HG02970 (cell line): ENCODE measurements at regions not wholly inside any gene's neighbourhood (a gene's known extent, or its start where the extent isn't known, plus 50 kb on each side); places are given as distances from the start of the nearest gene placed in this dataset.

Experiments
- ATAC-seq: cut with Tn5 transposase; IDR thresholded peaks from one replicate; pipeline ENCODE4 v1.9.1; 2021; ENCODE audit warnings: mild to moderate bottlenecking, moderate library complexity, moderate number of reproducible peaks; ENCODE audit not compliant: unreplicated experiment, low FRiP score

DNA sequence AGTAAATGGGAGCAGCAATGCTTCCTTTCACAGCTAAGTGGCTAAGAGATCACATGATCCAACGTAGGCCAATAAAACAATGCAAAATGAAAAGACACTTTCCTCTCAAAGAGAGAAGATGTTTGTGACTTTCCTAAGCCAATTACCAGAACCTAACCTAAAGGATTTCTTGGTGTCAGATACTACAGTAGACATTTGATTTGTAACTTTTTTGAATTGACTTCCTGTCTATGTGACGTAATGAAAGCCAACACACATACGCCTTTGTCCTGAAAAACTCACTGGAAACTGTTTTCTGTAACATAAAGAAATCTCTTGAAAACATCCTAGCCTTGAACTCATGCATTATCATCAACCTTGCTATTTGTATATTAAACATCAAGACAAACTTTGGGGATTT, 417.1 kb downstream of the GPAM start:
- no peak for ATAC-seq

DNA sequence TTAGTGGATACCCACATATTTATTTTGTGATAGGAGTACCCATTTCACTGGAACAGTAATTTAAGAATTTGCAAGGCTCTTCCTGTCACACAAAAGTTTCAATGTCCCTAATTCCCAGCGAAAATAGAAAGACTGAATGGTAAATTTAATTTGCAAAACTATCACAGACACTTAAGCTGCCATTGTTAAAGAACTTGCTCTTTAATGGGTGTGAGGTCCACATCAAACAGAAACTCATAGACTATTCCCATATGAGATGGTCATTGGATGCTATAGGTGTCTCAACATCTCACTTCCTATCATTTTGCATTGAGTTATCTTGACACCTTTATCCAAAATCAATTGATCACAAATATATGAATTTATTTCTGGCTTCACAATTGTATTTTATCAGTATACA, 415.9 kb downstream of the GPAM start:
- ATAC-seq: no peak

- no peak for ATAC-seq
Observed at GRCh38 chr10:111773950-111774349, 409.6 kb downstream of the GPAM start.

DNA sequence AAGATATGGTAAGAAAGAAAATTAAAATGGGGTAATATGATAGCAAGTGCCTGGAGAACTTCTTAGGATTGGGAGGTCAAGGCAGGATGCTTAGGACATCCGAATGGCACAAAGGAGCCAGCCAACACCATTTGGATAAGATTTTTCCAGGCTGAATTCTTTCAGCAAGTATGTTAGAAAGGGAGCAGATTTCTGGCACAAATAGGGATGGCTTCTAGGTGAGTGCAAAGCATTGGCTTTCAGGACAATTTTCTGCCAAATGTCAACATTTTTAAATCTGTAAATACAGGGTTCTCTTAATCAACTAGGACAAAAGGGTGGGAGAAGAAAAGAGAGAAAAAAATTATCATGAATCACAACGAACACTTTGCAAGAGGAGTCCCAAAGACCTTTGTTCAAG, 409.1 kb downstream of the GPAM start:
- ATAC-seq: no peak

DNA sequence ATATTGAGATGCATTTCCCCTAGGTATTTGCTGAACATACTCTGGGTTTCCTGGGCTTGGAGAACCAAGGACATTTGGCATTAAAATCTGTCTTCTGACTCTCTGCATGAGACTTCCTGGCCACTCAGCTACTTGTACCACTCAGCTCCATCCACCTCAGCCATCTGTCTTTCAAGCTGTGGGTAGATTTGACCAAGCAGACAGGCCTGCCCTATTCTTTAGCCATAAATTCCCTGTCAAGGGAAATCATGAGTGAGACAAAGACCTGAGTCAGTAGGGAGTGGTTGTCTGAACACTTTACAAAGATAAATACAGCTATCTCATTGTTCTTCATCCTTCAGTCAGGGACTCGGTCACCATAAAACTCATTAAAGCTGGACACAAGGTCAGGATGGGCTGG, 399.1 kb downstream of the GPAM start:
- no peak for ATAC-seq

DNA sequence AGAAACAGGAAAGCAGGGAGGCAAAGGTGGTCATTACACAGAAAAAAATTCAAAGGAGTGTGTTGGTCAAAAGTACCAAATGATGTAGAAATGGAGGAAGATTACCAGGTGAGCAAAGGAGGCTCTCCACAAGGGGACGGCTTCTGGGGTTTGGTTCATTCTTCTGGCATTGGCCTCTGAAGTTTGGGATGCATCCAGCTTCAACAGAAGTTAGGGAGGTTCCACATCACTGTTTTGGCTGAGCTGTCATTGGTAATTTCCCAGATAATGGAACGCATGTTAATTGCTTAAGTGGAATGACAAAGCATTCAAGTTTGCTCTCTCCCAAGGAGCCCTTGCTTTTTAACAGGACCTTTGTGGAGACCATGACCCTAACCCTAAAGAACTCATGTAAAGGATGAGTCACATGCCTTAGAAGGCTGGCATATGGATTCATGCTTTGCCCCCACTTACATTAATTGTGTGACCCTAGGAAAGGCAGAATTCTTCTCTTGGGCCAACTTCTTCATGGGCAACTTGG, 398.6 kb downstream of the GPAM start:
- no peak for ATAC-seq

DNA sequence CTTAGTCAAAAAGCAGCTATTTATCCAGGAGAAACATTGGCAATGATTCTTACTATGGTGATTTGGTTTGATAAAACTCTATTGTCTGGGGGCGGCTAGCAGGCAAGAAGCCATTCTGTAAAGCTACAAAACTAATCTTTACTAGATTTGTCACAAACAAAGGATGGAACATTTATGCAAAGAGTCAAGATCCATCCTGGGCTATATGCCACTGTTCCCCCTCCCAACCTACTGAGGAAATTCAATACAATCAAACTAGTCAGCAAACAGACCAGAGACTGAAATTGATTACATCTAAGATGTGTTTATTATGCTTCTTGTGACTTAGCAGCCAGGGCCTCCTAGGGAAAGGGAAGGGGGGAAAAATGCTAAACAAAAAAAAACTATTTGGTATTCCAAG, 397.6 kb downstream of the GPAM start:
- no peak for ATAC-seq

DNA sequence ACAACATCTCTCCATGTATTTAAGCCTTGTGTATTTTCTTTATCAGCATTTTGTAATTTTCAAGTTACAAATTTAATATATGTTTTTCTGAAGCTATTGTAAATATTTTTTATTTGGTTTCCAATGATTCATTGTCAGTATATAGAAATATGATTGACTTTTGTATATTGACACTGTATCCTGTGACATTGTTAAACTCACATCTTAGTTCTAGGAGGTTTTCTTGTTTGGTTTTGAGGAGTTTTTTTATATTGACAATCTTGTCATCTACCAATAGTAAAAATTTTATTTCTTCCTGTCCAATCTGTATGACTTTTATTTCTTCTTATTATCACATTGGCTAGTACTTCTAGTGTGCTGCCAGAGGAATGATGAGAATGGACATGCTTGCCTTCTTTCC, 393.7 kb downstream of the GPAM start:
- ATAC-seq: no peak

DNA sequence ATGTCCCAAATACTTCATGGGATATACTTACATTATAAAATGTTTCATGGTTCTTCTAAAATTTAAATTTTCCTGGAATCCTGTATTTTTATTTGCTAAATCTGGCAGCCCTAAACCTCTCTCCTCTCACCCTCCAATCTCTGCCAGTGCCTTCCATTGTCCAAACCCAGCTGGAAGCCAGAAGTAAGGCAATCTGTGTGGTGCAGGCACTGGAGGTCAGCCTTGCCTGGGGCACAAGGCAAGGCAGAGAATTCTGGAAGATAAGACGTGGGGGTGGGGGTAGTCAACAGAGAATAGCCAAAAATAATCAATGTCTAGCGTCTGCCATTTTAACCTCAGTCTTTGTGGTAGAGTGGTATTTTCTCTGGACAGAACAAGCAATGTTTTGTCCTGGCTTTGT, 381.7 kb downstream of the GPAM start:
- ATAC-seq: no peak

- ATAC-seq: no peak
Observed at GRCh38 chr10:111804781-111805180, 378.8 kb downstream of the GPAM start.

DNA sequence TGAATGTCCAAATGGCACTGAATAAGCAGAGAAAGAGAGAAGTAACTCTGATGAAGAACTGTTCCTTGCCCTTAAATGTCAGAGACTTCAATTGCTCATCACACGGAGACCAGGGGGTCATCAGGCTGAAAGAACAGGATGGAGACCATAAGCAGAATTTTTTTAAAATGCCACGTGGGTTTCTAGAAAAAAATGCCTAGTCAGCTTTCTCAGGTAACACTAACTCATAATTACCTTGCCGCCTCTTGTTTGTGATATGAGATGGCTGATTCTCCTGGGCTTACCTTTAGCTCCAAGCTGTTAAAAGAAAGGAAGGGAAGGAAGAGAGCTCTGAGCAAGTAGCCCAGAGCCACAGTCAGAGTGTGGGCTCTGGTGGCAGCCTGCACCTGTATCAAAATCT, 372.0 kb downstream of the GPAM start:
- no peak for ATAC-seq

GRCh38 chr10:111820471-111820870, 363.1 kb downstream of the GPAM start:
- ATAC-seq: no peak

DNA sequence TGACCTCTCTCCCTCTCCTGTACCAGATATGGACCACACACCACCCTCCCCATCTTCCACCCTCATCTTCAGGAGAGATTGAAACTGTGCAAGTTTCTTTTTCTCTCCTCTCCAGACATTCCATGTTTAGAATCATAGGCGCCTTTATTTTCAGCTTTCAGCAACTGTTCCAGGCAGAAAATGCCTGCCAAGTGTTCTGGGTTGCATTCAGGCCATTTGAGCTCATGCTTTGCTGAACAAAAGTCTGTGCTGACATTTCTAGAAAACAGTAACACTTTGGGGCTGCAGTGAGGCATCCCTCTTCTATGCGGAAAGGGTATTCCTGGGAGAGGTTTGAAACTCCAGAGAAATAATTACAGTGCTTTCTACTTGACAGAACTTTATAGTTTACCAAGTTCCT, 361.7 kb downstream of the GPAM start:
- no peak for ATAC-seq

DNA sequence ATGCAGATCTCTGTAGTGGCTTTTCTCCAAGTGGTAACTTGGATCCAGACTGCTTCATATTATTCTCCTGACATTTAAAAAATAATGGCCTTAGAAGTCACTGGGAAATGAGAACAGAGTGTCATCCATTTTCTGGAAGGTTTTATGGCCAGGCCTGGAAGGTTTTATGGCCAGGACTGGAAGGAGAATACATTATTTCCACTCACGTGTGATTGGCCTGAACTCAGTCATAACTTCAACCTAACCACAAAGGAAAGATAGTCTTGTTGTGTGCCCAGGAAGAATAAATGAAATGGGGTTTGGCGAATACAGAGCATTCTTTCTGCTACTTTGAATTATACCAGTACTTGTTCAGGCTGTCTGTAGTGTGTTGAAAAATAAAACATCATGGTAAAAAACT, 360.9 kb downstream of the GPAM start:
- no peak for ATAC-seq

DNA sequence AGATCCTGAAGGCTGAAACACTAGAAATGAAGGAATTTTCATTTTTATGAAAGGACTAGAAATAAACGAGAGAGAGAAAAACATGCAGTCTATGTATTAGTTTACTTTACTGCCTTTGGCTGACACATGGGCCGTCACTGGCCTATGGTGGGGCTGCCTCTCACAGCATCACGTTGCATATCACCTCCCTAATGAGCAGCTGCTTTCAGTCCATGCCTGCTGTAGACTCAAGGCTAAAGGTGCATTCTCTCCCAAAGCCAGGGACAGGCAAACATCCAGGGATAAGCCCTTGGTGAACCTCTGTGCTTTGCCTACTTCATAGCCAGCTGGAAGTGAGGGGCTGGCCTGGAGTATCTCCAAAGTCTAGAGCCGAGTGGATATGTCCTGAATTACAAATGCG, 359.4 kb downstream of the GPAM start:
- no peak for ATAC-seq

GRCh38 chr10:111830359-111830758, 353.2 kb downstream of the GPAM start:
- no peak for ATAC-seq

- no peak for ATAC-seq
Observed at GRCh38 chr10:111831058-111831457, 352.5 kb downstream of the GPAM start.

DNA sequence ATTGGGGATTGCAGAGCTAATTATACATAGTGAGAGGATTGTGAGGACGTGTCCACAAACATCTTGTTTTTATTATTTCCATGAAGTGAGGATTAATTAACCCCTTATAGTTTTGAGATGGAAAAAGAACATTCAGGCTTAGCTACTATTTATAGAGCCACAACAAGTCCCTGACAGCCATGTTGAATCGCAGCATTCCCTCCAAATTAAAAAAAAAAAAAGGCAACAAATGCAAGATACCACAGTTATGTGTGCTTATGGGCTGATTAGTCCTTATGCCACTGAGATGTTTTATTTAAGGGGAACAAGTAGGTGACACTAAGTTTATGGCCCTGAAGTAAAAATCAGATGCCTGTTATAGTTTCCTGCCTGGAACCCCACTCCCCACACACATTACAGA, 350.3 kb downstream of the GPAM start:
- no peak for ATAC-seq

DNA sequence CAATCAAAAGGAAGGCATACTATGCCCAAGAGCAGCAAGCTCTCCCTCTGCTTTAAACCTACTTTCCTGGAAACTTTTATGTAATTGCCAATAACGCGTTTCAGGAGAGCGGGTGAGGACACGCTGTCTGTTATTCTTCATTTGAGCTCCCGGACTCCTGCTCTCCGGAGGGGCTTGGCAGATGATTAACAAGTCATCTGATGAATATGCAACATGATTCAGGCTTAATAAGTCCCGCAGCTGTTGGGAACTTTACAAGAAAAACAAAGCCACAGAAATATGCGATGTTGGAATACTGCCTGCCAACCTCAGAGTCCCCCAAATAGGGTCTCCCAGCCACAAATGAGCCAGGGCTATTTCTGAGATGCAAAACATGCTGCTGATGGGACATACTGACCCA, 348.0 kb downstream of the GPAM start:
- ATAC-seq: no peak

DNA sequence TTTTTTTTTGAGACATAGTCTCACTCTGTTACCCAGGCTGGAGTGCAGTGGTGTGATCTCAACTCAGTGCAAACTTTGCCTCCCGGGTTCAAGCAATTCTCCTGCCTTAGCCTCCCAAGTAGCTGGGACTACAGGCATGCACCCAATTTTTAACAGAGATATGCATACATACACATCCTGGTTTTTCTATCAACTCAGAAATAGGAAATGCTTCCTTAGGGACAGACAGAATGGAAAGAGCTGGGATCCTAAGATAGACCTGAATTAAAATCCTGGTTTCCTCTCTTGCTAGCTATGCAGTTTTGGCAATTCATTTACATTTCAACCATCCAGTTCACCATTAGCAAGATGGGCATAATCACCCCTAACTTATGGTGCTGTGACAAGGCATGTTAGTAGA, 347.5 kb downstream of the GPAM start:
- ATAC-seq: no peak

GRCh38 chr10:111836571-111836970, 347.0 kb downstream of the GPAM start:
- no peak for ATAC-seq

DNA sequence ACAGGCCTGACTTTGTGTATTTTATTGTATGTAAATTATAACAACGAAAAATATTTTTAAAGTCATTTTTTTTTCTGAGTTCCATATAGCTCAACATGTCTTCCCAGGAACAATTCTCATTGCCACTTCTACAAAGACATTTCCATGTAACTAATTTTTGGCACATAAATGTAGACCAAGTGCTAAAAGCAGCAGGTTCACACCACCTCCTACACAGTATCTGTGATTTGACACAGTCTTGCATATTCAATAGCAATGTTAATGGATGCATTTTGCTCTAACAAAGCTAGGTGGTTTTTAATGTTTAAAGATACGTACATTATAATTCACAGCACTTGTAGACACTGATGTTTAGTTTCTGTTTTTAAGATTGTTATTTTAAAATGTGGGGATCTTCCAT, 346.5 kb downstream of the GPAM start:
- ATAC-seq: no peak

GRCh38 chr10:111837985-111838384, 345.6 kb downstream of the GPAM start:
- ATAC-seq: no peak
